ENCODE measurements at regions not wholly inside any gene's neighbourhood (a gene's known extent, or its start where the extent isn't known, plus 50 kb on each side); places are given as distances from the start of the nearest gene placed in this dataset.

DNA sequence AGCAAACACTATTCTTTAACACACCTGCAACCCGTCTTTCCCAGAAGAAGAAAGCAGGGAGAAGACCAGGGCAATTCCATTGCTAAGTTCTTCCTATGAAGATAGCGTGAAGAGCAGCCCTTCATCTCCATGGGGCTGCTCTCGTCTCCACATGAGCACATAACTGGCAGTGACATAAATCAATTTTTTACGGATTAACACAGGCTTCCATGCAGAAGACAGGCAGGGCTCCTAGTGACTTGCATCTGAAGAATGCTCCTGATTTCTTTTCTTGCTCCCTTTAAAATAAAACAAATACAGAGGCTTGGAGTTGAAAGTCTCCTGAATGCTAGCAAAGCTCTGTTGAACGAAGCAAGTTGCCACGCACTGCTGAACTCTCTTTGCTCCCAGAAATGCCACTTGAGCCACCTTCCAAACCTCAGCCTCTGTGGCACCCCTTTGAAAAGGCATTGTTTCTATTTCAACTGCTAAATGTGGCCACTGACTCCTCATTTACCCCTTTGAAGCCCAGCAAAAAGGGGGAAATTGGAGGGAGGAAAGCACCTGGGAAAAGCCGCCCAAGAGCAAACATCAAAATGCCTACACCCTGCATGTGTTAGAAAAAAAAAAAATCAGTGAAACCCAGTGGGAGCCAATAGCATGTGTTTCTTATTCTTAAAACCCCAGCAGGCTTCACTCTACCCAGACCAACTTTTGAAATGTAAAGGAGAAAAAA is 383.7 kb downstream of the IDS start:
- TF ChIP-seq, protein P1, sequence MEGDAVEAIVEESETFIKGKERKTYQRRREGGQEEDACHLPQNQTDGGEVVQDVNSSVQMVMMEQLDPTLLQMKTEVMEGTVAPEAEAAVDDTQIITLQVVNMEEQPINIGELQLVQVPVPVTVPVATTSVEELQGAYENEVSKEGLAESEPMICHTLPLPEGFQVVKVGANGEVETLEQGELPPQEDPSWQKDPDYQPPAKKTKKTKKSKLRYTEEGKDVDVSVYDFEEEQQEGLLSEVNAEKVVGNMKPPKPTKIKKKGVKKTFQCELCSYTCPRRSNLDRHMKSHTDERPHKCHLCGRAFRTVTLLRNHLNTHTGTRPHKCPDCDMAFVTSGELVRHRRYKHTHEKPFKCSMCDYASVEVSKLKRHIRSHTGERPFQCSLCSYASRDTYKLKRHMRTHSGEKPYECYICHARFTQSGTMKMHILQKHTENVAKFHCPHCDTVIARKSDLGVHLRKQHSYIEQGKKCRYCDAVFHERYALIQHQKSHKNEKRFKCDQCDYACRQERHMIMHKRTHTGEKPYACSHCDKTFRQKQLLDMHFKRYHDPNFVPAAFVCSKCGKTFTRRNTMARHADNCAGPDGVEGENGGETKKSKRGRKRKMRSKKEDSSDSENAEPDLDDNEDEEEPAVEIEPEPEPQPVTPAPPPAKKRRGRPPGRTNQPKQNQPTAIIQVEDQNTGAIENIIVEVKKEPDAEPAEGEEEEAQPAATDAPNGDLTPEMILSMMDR (conservative IDR thresholded peaks at IDR 0.05; ENCODE audit: low read depth, low read length): no peak
- TF ChIP-seq EZH2phosphoT487 (IDR thresholded peaks at IDR 0.05; ENCODE audit: borderline replicate concordance, low read length): no peak
